ENCODE measurements at regions not wholly inside any gene's neighbourhood (a gene's known extent, or its start where the extent isn't known, plus 50 kb on each side); places are given as distances from the start of the nearest gene placed in this dataset.
A peak's percentile ranks its signal among the peaks of the same experiment; 100 is the strongest.
"Not testable (repeated sequence)": the region's sequence is repeated elsewhere in the genome, so short reads cannot be mapped to it uniquely, and the experiment has no call there.

DNA sequence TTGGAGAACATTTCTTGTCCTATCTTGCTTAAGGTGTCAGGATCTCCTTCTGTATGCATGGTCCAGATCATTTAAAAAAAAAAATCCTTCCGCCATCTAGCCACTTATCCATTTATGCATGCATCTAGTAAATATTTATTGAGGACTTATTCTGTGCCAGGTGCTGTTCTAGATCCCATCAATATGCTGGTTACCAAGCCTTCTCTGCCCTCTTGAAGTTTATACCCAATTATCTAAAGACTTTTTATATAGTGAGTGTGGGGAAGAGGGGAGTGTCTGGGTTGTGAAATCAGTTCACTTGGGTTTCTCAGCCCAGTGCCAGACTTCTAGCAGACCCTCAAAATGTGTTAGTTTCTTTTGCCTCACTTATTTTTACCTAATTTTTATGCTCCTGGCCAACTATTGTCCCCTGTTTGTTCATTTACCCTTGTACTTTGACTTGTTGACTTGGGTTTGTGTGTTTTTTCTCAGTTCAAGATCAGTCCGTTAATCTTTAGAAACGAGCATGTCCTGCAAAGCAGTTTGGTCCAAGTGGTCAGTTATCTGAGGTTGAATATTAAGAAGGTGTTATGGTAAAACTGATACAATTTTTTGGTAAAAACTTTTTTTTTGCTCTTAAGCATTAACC is 488.9 kb downstream of the PCNX1 start:
- DNase-seq (ENCODE audit: low read depth): no peak

DNA sequence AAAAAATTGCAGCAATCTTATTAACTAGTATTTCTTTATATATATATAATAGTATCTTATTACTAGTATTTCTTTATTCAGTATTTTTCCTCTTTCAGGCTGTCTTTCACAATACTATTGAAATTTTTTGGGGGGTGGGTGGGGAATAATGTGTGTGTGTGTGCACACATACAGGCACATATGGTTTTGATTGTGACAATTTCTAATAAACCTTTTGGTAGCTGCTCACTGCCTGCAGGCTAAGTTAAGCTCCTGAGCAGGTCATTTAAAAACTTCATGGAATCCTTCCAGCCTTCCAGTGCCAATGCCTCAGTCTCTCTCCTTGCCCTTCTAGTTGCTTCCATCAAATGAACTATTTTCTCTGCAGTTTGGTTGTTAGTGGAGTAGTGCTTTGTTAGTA is 490.1 kb downstream of the PCNX1 start:
- no peak for DNase-seq (ENCODE audit: low read depth)

DNA sequence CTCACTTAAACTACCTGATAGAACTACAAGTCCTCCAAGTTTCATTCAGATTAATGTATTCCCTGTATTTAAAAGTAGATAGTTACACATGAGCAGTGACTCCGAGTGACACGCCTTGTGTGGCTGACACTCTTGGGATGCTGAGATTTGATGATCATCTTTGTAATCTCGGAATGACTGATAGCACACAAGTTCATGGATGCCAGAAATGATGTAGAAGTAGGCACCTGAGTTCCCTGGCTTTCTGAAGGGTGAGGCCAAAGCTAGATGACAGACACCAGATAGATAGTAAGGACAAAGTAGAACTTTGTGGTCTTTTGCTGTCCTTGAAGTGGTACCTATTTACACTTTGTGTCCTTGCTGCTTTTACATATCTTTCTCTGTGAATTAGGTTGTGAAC is 491.2 kb downstream of the PCNX1 start:
- DNase-seq (ENCODE audit: low read depth): no peak

DNA sequence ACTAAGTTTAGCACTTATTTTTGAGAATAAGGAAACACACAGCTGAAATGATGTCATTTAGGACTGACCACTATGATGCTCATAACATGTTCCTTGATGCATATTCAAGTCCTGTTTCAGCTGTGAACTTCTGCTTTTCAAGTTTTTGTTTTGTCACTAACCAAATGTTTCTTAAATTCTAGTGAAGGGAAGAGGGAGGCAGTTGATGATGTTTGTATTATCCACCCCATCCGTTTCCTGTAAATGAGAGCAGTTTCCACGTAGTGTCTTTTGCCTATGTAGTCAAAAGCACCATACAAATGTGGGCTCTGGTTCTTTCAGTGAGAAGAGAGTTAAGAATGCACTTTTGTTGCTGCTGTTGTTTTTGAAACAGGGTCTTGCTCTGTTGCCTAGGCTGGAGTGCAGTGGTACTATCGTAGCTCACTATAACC is 491.8 kb downstream of the PCNX1 start:
- DNase-seq (ENCODE audit: low read depth): no peak

DNA sequence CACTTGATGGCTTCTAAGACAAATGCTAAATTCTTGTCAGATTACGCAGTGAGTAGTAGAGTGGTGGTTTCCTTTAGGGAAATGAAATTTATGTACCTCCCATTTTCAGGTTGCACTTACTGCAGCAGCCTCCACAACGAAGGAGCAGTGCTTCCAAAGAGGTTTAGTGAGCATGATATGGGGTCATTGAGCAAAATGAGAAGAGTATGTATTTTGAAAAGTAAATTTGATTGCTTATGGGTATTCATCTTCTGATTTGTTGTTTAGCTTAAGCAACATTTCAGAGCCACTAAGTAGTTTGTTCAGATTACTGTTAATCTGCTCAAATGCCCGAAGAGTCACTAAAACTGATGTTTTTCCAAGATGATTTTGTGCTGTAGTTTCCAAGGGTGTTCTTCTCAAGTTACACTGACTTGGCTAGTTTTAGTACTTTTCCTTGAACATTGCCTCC is 493.6 kb downstream of the PCNX1 start:
- DNase-seq (ENCODE audit: low read depth): no peak

DNA sequence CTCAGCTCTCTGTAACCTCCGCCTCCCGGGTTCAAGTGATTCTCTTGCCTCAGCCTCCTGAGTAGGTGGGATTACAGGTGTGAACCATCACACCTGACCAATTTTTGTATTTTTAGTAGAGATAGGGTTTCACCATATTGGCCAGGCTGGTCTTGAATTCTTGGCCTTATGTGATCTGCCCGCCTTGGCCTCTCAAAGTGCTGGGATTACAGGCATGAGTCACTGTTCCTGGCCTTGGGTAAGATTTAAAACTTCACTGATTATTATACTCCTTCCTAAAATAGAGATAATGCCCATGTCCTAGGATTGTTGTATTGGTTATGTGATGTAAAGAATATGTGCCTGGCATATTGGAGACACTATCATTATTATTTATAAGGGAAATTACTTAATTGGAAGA is 495.2 kb downstream of the PCNX1 start:
- not testable (repeated sequence) for DNase-seq (ENCODE audit: low read depth)

DNA sequence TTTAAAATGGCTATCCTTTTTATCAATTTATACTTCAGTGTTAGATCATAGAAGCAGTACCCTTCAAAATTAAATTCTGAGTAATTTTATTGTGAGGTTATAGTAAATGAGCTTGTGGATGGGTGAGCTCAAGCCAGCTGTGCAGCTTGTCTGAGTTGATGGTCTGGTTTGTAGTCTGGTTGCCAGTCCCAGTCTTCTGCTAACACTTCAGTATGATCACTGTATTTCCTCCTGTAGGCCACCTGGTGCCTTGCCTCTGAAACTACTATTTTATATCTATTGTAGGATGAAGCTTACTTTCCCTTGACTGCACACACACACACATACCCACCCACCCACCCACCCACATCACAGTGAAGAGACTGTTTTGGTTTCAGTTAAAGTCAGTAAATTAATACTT is 496.4 kb downstream of the PCNX1 start:
- no peak for DNase-seq (ENCODE audit: low read depth)

DNA sequence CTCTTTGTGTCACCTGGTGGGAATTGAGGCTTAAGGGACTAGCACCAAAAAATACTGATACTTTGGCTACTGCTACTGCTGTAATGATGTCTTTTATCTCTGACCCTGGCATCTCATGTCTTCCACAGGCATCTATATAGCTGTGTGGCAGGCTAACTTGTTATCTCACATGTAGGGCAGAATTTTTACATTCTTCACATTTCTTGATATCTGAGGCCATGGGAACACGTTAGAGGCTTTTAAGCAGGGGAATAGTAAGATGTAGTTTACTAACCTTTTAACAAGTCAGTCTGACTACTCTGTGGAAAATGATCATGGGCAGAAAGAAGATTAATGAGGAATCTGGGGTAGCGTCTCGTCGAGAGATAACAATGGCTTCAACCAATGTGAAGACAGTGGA is 498.4 kb downstream of the PCNX1 start:
- DNase-seq (ENCODE audit: low read depth): no peak

DNA sequence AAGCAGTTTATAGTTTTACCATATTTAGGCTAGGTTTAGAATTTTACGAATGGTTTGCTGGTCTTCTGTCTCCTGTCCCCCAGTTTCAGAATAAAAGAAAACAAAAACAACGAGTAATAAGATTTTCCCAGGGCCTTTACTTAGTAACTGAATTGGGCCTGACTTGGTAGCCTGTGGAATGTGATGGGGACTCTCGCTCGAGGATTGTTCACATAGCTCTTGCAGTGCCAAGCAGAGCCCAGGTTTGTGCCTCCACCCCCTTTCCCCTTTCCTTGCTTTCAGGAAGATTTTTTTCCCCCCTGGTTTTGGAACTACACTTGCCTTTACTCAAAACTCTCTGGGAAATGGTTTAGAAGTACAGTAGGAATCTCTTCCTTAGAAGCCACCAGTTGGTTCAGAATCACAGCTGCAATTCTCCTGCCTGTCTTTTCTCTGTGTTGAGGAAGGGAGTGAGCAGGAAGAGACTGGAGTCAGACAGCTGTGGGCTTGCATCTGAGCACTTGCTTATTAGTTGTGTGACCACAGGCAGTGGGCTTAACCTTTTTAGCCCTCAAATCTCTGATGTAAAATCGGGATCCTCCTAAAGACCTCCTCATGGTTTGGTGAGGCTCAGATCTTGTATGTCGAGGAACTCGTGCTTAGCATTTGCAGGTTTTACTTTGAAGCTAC is 501.2 kb downstream of the PCNX1 start:
- DNase-seq (ENCODE audit: low read depth): no peak

DNA sequence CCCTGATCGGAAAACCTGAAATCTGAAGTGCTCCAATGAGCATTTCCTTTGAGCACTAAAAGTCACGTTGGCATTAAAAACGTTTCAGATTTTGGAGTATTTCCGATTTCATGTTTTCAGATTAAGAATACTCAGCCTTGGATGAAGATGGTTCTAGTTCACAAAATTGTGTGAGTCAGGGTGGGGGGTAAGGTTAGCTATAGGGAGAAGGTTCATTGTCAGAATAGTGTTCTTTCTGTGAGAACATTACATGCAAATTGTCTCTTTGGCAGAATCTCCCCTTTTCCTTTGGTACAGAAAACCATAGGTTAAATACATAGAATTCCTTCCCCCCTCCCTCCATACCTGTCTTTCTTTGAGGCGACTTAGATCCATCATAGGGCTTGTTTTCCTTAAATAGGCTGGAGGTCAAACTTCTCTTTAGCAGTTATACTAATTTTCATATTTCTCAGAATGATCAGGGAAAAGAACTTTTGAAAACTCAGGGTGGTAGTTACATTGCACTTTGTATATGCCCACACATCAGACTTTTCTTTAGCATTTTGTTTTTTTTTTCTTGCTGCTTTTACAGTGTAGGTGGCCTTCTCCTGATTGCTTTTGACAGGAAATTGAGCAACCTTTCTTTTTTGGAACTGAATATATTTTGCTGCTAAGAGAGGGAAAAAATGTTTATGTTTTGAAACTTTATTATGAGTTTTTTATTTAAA is 503.5 kb downstream of the PCNX1 start:
- no peak for DNase-seq (ENCODE audit: low read depth)

DNA sequence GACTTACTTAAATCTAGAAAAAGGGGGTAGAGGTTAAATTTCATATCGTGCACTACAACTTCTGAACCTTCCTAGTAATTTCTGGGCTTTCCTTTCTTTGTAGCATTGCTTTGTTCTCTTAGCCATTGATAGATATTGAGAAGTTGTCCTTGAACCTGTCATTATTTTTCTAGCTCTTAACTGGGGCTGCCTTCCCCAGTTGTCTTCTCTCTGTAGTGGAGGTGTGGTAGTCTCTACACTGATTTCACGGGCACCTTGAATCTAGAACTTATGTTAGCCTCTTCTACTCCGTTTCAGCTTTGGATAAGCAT is 504.0 kb downstream of the PCNX1 start:
- DNase-seq (ENCODE audit: low read depth): no peak

DNA sequence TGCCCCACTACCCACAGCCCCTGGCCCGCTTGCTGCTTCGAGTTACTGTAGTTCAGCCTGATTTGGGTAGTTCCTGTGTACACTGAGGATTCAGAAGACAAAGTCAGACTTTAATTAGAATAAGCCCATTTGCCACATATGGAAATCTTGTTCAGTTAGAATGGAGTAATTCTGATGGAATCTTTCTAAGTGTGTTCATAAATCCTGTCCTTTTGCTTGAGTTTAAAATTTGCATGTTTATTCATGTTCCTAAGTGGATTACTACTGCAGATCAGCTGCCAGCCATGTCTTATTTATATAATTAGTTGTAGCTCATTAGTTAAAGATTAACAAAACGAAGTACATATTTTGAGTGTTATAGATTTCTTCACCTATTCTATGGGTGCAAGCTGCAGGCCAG is 504.5 kb downstream of the PCNX1 start:
- no peak for DNase-seq (ENCODE audit: low read depth)

DNA sequence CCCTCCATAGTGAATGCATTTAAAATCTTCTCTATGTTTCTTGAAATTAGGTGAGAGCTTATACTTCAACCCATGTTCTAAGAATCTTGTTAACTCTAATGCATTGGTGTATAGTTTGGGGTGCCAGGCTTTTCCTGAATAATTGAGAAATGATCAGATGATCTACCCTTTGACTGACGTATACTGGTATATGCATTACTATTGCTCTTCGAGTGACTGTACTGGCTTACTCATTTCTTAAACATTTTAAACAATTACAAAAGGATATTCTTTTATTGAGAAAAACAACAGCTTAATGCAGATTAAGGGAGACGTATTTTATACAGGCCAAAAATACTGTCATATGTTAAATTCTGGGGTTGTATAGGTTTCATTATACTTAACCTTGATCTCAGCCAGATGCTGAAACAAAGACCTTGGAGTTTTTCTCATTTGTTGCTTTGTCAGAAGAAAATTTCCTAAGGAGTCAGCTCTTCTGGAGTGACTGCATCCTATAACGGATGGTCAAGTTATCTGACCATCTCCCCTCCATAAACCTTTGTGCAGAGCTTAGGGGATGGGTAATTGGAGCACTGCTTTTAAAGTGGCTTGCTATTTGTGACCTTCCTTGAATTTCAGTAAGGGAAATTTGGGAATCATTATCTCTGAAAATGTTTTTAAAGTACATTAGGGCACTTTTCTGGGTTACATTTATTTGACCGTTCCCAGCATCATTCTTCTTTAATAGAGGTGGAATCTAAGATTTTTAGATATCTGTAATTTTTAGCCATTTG is 507.6 kb downstream of the PCNX1 start:
- DNase-seq (ENCODE audit: low read depth): no peak

DNA sequence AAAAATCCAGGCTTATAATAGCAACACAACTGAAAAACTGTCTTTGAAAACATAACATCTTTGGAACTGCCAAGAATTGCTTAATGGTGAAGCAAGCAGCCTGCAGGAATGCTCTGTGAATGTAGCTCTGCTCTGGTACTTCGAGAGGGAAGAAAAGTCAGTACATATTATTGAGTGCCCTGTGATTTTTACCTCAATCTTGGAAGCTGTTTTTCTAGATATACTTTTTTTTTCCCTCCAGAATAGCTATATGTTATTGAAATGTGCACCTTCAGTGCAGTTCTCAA is 508.1 kb downstream of the PCNX1 start:
- peak; percentile 56 for DNase-seq (ENCODE audit: low read depth)

DNA sequence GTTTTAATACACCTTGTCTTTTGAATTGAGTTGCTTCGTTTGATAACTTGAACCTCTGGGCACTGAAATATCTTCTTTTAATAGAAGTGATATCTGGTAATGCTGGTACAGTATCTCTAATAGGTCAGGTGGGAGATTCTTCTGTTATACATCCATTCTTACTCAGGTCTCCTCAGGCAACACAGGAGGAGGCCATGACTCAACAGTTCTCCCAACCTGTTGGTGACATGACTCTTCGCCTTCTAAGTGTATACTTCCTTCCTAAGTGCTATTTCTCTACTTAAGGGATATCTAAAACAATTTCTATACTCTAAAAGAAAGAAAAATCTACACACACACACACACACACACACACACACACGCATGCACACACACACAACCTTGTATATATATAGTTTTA is 509.1 kb downstream of the PCNX1 start:
- DNase-seq (ENCODE audit: low read depth): no peak

DNA sequence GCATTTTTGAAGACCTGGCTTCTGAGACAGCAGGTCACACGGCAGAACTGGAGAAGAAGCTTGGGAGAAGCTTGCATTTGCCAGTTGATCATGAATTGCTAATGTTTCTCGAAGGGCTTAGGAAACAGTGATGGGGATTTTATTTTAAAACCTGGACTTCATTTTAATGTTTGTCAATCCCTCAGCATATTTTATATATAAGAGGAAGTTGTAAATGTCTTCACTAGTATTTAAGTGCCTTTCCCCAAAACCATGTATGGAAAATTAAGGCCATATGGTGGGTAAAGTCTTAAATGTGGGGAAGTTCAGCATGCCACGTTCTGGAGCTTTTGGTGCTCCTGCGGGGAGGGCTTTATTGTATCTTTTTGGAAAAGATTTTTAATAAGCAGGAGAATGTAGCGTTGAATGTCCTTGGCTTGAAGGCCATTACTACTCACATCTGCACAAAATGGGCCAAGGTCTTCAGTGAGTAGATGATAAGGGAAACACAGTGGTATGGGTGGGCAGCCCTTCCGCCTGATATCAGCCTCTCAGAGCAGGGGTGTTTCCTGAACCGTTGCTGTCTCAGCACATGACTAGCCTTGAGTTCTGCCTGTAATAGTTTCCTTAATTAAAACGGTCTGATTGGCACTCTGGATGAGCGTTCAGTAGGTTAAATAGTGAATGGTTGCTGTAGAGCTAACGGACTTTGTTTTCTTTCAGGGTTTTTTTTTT is 511.4 kb downstream of the PCNX1 start:
- no peak for DNase-seq (ENCODE audit: low read depth)

DNA sequence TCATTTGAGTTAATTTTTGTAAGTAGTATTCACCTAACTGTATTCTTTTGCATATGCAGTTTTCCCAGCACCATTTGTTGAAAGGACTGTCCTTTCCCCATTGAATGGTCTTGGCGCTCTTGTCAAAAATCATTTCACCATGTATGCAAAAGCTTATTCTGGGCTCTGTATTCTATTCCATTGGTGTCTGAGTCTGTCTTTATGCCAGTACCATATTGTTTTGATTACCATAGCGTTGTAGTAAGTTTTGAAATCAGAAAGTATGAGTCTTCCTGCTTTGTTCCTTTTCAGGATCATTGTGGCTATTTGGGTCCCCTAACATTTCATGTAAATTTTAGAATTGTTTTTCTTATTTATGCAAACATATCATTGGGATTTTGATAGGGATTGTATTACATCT is 508.7 kb upstream of the RGS6 start:
- DNase-seq (ENCODE audit: low read depth): no peak

DNA sequence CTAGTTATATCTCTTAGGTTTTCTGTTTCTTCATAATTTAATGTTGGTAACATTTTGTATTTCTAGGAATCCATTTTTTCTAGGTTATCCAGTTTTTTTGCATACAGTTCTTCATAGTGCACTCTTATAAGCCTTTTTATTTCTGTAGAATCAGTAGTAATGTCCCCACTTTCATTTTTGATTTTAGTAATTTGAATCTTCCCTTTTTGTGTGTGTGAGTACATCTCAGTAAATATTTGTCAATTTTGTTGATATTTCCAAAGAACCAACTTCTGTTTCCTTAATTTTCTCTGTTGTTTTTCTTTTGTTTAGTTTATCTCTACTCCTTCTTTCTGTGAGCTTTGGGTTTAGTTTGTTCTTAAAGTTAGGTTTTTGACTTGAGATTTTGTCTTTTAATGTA is 507.3 kb upstream of the RGS6 start:
- DNase-seq (ENCODE audit: low read depth): no peak

DNA sequence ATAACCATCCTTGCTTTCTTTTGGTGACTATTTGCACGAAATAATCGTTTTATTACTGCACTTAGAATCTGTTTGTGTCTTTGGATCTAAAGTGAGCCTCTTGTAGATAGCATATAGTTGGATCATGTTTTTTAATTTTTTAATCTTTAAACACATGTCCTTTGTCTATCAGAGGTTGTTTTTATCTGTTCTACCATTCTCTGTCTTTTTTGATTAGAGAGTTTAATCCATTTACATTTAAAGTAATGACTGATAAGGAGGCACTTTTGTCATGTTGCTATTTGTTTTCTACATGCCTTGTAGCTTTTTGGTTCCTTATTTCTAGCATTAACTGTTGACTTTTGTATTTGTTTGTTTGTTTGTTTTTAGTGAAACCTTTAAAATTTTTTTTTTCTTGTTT is 506.2 kb upstream of the RGS6 start:
- DNase-seq (ENCODE audit: low read depth): no peak

DNA sequence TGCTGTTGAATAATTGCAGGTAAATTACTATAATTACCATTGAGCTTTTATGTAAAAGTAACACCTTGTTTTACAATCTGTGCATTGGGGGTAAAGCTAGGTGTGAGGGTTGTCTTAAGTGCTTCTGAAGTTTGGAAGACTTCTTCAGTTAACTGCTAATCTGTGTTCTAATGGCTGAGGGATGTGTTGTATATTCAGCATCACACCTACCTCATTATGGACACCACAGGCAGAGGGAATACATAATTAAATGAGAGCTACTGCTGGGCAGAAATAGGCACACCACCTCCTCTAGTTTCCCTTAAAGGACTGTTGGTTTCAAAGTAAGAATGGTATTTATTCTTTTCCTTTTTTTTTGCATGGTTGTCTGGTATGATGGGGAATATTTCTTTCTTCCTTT is 502.3 kb upstream of the RGS6 start:
- DNase-seq (ENCODE audit: low read depth): no peak

DNA sequence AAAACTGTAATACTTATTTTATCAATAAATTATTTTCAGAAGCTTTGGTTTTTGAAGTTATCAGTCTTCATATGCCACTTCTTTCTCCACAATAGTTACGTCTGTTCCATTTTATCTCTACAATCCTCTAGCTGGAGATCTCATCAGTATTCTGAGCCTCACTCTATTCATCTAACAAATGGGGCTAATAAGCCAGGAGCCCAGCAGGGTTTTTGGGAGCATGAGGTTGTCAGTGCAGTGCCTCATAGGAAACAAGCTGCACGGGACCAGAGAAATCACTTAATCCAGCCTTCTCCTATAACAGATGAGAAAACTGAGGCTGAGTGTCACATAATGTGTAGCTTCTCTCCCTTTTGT is 501.9 kb upstream of the RGS6 start:
- DNase-seq (ENCODE audit: low read depth): no peak

DNA sequence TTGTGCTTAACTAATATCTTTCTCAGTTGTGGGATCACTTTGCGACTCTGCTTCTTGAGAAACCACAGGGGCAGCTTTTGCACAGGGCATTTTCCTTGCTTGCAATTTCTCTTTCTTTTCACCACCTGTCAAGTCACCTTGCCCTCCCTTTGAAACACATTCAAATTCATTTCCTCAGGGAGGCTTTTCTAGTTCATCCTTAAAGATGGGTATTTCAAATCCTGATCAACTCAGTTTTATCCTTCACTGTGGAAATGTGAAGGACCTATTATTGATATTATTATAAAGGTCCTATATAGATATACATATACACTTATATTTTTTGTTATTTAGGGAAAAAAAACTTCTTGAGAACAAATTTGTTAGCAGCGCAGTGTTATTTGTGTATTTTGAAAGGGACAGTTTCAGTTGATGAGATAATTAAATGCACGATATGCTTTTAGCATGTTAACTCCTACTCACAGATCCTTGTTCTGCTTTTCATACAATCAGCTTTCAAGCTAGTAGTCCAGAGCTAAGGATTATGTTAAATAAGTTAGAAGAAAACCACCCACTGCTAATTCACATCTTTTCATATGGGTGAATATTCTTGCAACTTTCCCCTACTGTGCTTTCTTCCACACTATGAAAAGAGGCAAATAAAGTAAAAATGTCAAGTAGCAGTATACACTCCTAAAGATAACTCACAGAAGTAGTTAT is 501.4 kb upstream of the RGS6 start:
- no peak for DNase-seq (ENCODE audit: low read depth)
